MG63 (cell line): ENCODE measurements at regions not wholly inside any gene's neighbourhood (a gene's known extent, or its start where the extent isn't known, plus 50 kb on each side); places are given as distances from the start of the nearest gene placed in this dataset.
A peak's percentile ranks its signal among the peaks of the same experiment; 100 is the strongest.
"Not testable (repeated sequence)": the region's sequence is repeated elsewhere in the genome, so short reads cannot be mapped to it uniquely, and the experiment has no call there.

Experiments used
- DNase-seq: peaks from one replicate; pipeline ENCODE4 v3.0.0-alpha.2; 2020
- H3K27me3 ChIP-seq: fragments of 250-450 bp; sonication (Bioruptor Pico); 2 replicates; pipeline ENCODE4 v1.5.1; 2020; ENCODE audit warnings: mild to moderate bottlenecking, moderate library complexity
- H3K36me3 ChIP-seq: fragments of 250-450 bp; sonication (Bioruptor Pico); 2 replicates; pipeline ENCODE4 v1.5.1; 2020; ENCODE audit warnings: mild to moderate bottlenecking, moderate library complexity
- H3K4me3 ChIP-seq: fragments of 250-450 bp; sonication (Bioruptor Pico); 2 replicates; pipeline ENCODE4 v1.5.1; 2020; ENCODE audit warnings: mild to moderate bottlenecking, moderate library complexity
- H3K9me3 ChIP-seq: fragments of 250-450 bp; sonication (Bioruptor Pico); 2 replicates; pipeline ENCODE4 v1.5.1; 2020; ENCODE audit warnings: mild to moderate bottlenecking, moderate library complexity

- DNase-seq = no peak
- H3K9me3 ChIP-seq = no peaks in the 10 kb centered on the region
- H3K4me3 ChIP-seq = no peak overlapping the region
- H3K36me3 ChIP-seq = no peaks in the 10 kb centered on the region
- no peaks in the 10 kb centered on the region for H3K27me3 ChIP-seq
These were observed 291.8 kb upstream of the HS6ST1 start for GRCh38 chr2:128610496-128610895.

GRCh38 chr2:128611421-128612320 lies 293.0 kb upstream of the HS6ST1 start:
- H3K36me3 ChIP-seq = no peaks in the 10 kb centered on the region
- no peaks in the 10 kb centered on the region for H3K9me3 ChIP-seq
- H3K4me3 ChIP-seq = no peak overlapping the region
- no peak for DNase-seq
- H3K27me3 ChIP-seq = no peaks in the 10 kb centered on the region

- H3K36me3 ChIP-seq = no peaks in the 10 kb centered on the region
- no peaks in the 10 kb centered on the region for H3K9me3 ChIP-seq
- DNase-seq = no peak
- no peak overlapping the region for H3K4me3 ChIP-seq
- no peaks in the 10 kb centered on the region for H3K27me3 ChIP-seq
These were observed 294.0 kb upstream of the HS6ST1 start for GRCh38 chr2:128612628-128613027.

GRCh38 chr2:128613351-128613750 lies 294.7 kb upstream of the HS6ST1 start:
- no peaks in the 10 kb centered on the region for H3K36me3 ChIP-seq
- DNase-seq = no peak
- H3K4me3 ChIP-seq = no peak overlapping the region
- no peaks in the 10 kb centered on the region for H3K9me3 ChIP-seq
- H3K27me3 ChIP-seq = no peaks in the 10 kb centered on the region

DNA sequence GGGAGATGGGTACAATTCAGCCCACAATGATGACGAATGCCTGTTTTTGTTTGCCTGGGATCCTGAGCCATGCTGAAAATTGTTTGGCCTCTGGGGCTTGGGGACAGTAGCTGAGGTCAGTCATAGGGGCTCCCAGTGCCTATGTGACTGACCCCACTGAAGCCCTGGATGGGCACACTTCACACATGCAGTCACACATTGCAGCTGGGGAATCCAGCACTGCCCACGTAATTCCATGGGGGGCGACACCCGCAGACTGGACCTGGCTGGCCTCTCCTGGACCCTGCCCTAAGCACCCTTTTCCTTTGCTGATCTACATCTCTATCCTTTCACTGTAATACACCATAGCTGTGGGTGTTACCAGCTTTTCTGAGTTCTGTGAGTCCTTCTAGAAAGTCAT lies 295.2 kb upstream of the HS6ST1 start:
- DNase-seq = no peak
- Histone ChIP-seq H3K36me3 (no peaks in the 10 kb centered on the region), H3K4me3 (no peak overlapping the region), H3K9me3 (no peaks in the 10 kb centered on the region), H3K27me3 (no peaks in the 10 kb centered on the region)

- not testable (repeated sequence) for H3K36me3 ChIP-seq, H3K4me3 ChIP-seq, H3K9me3 ChIP-seq, DNase-seq, H3K27me3 ChIP-seq
These were observed 296.2 kb upstream of the HS6ST1 start for GRCh38 chr2:128614907-128615306.

DNA sequence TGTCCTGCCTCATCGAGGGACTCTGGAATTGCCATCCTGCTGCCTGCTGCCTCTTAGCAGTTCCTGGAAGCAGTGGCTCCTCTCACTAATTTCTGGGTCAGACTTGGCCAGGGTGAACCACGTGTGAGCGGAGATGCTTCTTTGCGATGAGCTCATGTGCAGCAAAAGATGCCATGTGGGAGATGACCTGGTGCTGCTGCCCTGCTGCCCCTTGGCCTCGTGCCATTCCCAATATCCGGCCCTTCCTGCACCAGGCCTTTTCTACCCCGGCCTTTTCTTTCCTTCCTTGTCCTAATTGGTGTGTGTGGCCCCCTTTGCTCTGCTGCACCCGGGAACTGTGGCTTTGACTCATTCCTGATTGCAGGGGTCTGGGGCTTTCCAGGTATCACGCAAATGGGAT lies 296.9 kb upstream of the HS6ST1 start:
- no peaks in the 10 kb centered on the region for H3K36me3 ChIP-seq
- no peak for DNase-seq
- no peaks in the 10 kb centered on the region for H3K27me3 ChIP-seq
- no peak overlapping the region for H3K4me3 ChIP-seq
- no peaks in the 10 kb centered on the region for H3K9me3 ChIP-seq

DNA sequence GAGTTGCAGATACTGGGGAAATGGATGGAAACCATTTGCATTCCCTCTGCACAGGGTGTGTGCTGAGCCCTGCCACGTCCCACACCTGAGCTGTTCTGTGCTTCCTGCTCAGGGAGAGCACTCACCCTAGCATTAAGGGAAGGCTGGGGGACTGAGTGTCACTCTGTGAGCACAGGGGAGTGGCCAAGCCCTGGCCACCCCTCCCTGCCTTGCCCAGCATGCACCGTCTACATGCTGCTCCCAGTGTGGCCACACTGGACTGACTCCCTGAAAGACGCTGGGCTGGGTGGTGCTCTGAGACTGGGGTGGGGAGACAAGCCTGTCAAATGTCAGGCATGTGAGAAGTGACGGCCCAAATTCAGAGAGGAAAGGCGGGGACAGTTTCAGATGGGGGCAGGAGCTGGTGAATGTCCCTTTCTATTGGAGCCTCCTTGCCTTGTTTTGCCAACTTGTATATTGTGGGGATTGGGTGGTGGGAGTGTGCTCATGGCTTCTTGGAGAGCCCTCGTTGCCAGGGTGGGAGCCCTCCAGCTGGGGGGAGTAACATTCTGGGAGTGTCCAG lies 298.4 kb upstream of the HS6ST1 start:
- DNase-seq = no peak
- no peaks in the 10 kb centered on the region for H3K36me3 ChIP-seq

GRCh38 chr2:128617661-128618060 lies 299.0 kb upstream of the HS6ST1 start:
- Histone ChIP-seq H3K36me3 (no peaks in the 10 kb centered on the region), H3K27me3 (no peaks in the 10 kb centered on the region)

More for the DNA sequence above, 298.4 kb upstream of the HS6ST1 start:
- Histone ChIP-seq H3K27me3 (no peaks in the 10 kb centered on the region), H3K4me3 (no peak overlapping the region), H3K9me3 (no peaks in the 10 kb centered on the region)

DNA sequence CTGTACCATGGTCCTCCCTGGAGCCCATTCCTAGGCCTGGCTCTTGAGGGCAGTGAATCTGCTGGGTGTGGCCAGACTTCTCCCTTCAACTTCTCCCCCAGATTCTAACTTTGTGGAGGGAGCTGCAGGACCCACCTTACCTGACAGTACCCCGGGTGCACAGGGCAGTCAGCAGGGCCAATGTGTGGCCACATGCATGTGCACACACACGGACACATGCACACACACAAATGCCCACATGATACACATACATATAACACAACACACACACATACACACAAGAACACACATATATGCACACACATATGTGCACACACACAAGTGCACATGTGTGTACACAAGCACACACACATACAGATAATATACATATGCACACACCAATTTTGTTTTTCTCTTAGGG lies 300.0 kb upstream of the HS6ST1 start:
- Histone ChIP-seq H3K27me3 (no peaks in the 10 kb centered on the region), H3K4me3 (no peak overlapping the region), H3K36me3 (no peaks in the 10 kb centered on the region), H3K9me3 (no peaks in the 10 kb centered on the region)
- DNase-seq = no peak

More at GRCh38 chr2:128617661-128618060, 299.0 kb upstream of the HS6ST1 start:
- DNase-seq = no peak
- H3K4me3 ChIP-seq = no peak overlapping the region
- H3K9me3 ChIP-seq = no peaks in the 10 kb centered on the region

- Histone ChIP-seq H3K36me3 (no peaks in the 10 kb centered on the region), H3K9me3 (no peaks in the 10 kb centered on the region), H3K4me3 (no peak overlapping the region), H3K27me3 (no peaks in the 10 kb centered on the region)
- no peak for DNase-seq
These were observed 301.0 kb upstream of the HS6ST1 start for GRCh38 chr2:128619471-128620325.

DNA sequence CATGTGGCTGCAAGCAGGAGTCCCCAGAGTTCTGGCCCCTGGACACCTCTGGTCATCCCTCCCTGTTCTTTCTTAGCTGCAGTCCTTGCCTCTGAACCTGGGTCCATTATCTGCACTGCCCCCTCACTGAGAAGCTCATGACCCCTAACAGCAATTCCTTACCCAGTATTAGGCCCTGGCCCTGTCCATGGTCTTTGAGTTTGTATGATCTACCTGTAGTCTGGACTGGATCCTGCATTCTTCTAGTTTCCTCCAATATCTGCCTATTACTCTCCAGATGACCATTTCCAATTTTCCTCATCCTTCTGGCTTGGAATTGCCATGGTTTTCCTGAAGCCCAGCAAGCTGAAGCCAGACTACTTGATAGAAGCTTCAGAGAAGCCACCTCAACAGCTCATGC lies 302.4 kb upstream of the HS6ST1 start:
- Histone ChIP-seq H3K4me3 (no peak overlapping the region), H3K27me3 (no peaks in the 10 kb centered on the region), H3K36me3 (no peaks in the 10 kb centered on the region), H3K9me3 (no peaks in the 10 kb centered on the region)
- no peak for DNase-seq

- no peak for DNase-seq
- Histone ChIP-seq H3K4me3 (no peak overlapping the region), H3K36me3 (no peaks in the 10 kb centered on the region), H3K27me3 (no peaks in the 10 kb centered on the region), H3K9me3 (no peaks in the 10 kb centered on the region)
These were observed 303.7 kb upstream of the HS6ST1 start for GRCh38 chr2:128622371-128622770.

GRCh38 chr2:128622955-128623620 lies 304.4 kb upstream of the HS6ST1 start:
- Histone ChIP-seq H3K27me3 (no peaks in the 10 kb centered on the region), H3K4me3 (no peak overlapping the region), H3K9me3 (no peaks in the 10 kb centered on the region), H3K36me3 (no peaks in the 10 kb centered on the region)
- DNase-seq = peak; percentile 17

DNA sequence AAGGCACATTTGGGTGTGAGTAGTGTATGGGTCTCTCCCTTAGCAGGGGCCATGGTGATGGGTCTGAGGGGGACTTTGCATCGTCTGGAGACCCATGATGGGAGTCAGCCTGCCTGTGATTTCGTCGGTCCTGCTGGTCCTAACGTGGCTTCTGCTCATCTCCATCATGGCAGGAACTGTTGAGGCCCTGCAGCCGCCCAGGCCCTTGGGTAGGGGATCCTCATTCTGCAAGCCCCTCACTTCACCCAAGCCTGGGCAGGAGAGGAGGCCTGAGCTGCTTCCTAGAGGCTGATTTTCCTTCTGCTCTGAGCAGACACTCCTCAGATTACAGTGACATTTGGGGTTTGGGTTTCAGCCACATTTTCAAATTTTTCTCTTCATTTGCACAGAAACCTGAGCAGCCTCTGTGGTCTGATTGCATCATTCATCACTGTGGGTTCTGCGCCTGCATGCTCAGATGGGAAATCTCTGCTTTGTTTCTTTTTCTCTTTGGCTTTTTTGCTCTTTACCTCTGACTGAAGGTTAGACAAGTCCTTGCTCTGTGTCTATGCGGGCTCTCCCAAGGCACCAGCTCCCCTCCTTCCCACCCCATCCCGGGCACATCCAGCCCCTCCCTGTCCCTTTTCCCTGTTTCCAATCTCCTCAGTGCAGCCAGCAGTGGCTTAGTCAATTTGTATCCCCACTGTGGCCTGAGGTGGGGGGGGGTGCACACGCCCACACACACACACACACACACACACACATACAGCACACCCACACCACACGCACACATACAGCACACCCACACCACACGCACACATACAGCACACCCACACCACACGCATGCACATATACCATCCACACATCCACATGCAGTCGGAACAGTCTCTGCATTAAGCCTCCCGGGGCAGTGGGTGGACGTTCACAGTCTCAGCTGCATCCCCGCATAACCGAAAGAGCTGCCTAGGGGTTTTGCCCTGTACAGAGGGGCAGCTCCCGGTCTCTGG lies 305.4 kb upstream of the HS6ST1 start:
- peak; percentile 14 for DNase-seq
- no peaks in the 10 kb centered on the region for H3K27me3 ChIP-seq
- no peak overlapping the region for H3K4me3 ChIP-seq
- no peaks in the 10 kb centered on the region for H3K36me3 ChIP-seq
- H3K9me3 ChIP-seq = no peaks in the 10 kb centered on the region

GRCh38 chr2:128624956-128625355 lies 306.3 kb upstream of the HS6ST1 start:
- Histone ChIP-seq H3K27me3 (no peaks in the 10 kb centered on the region), H3K36me3 (no peaks in the 10 kb centered on the region), H3K4me3 (no peak overlapping the region), H3K9me3 (no peaks in the 10 kb centered on the region)
- no peak for DNase-seq
